ENCODE measurements at regions not wholly inside any gene's neighbourhood (a gene's known extent, or its start where the extent isn't known, plus 50 kb on each side); places are given as distances from the start of the nearest gene placed in this dataset.

- TF ChIP-seq CTCF (conservative IDR thresholded peaks at IDR 0.05; ENCODE audit: low read length), result no peak
- TF ChIP-seq EZH2phosphoT487 (IDR thresholded peaks at IDR 0.05; ENCODE audit: borderline replicate concordance), result no peak
Observed at GRCh38 chr9:79006546-79006945, 565.2 kb upstream of the TLE4 start.
